AG09319 (cell line): ENCODE measurements at regions not wholly inside any gene's neighbourhood (a gene's known extent, or its start where the extent isn't known, plus 50 kb on each side); places are given as distances from the start of the nearest gene placed in this dataset.

Source experiments
- DNase-seq: peaks from one replicate; pipeline ENCODE4 v3.0.0-alpha.2; 2010; ENCODE audit warnings: low read depth; ENCODE audit errors: extremely low read depth
- TF ChIP-seq, protein P1 (sequence below): IDR thresholded peaks from 2 replicates; pipeline ENCODE4 v1.5.1; 2011; ENCODE audit warnings: low read depth, mild to moderate bottlenecking, inconsistent platforms, low read length, moderate library complexity

- TF ChIP-seq, protein P1, sequence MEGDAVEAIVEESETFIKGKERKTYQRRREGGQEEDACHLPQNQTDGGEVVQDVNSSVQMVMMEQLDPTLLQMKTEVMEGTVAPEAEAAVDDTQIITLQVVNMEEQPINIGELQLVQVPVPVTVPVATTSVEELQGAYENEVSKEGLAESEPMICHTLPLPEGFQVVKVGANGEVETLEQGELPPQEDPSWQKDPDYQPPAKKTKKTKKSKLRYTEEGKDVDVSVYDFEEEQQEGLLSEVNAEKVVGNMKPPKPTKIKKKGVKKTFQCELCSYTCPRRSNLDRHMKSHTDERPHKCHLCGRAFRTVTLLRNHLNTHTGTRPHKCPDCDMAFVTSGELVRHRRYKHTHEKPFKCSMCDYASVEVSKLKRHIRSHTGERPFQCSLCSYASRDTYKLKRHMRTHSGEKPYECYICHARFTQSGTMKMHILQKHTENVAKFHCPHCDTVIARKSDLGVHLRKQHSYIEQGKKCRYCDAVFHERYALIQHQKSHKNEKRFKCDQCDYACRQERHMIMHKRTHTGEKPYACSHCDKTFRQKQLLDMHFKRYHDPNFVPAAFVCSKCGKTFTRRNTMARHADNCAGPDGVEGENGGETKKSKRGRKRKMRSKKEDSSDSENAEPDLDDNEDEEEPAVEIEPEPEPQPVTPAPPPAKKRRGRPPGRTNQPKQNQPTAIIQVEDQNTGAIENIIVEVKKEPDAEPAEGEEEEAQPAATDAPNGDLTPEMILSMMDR = no peak
- no peak for DNase-seq
Measured at GRCh38 chr20:5451643-5452210, 135.0 kb upstream of the PROKR2 start.

DNA sequence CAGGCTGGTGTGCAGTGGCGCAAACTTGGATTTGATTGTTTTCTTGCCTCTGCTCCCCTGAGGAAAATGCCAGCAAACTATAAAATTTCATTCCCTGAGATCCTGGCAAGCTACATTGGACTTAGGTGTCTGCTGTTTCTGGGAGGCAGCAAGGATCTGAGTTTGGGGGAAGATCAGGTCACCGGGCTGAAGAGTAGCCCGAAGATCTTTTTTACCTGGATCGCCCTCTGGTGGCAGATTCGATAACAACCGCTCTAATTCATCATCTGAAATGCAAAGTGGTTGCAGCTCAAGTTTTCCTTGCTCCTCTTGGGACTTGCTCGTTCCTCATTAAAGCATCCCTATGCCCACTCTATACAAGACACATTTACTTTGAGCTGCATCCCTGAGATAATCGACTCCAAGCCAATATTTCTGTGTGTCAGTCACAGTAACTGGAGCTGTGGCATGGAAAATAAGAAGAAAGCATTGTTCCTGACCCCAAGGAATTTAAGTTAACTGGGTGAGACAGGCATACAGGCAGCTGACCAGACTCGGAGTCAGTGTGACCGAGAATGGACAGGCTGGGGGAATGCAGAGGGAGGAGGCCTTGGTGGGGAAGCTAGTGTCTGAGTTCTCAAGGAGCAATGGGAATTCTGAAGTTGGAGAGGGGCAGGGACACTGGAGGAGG lies 131.8 kb upstream of the PROKR2 start:
- TF ChIP-seq, protein P1 = peak; percentile 74
- DNase-seq = no peak

GRCh38 chr20:5447188-5447587 lies 130.4 kb upstream of the PROKR2 start:
- DNase-seq = no peak
- TF ChIP-seq, protein P1 = no peak

DNA sequence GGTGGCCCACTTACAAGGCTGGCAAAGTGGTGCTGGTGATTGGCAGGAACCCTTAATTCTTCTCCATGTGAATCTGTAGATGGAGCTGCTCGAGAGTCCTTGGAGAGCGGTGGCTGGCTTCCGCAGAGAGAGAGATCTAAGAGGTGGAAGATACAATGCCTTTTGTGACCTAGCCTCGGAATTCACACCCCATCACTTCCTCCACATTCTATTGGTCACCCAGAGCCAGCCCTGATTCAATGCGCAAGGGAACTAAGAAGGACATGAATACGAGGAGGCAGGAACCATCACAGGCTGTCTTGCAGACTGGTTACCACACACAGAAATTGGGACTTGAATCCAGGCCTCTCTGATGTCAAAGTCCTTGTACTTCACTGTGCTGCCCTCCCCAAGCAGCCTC lies 128.9 kb upstream of the PROKR2 start:
- DNase-seq = no peak
- TF ChIP-seq, protein P1 = no peak

DNA sequence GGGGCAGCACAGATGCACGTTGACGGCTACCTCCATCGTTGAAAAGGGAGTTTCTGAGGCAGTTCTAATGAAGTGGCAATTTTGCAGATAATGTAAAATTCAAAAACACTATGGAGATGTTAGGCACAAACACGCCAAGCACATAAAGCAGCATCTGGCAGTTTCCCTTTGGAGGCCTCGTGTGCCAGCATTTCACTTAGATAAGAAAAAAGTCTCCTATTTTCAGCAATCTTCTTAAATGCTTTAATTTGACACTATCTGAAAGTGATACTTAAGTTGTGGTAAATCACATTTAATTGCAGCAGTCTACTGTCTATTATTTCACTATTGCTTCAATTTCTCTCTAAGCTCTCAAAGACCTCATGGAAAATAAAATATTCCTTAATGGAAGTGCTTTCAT lies 125.3 kb upstream of the PROKR2 start:
- TF ChIP-seq, protein P1 = no peak
- DNase-seq = no peak

DNA sequence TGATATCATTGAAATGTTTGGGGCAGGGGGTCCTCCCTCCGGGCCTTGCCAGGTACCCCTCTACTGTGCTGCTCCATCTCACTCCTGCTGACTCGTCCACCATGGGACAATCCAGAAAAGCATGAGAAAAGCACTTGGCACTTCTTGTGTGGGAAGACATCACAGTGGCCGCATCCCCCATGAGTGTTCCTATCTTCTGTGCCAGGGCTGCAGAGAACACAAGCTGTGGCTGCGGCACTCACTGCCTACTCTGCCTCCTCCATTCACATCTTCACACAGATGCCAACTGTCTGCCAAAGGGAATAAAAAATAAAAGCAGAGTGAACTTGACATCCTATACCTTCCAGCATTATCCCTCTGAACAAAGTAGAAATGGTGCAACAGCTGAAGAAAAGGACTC lies 117.4 kb upstream of the PROKR2 start:
- DNase-seq = no peak
- TF ChIP-seq, protein P1 = no peak

DNA sequence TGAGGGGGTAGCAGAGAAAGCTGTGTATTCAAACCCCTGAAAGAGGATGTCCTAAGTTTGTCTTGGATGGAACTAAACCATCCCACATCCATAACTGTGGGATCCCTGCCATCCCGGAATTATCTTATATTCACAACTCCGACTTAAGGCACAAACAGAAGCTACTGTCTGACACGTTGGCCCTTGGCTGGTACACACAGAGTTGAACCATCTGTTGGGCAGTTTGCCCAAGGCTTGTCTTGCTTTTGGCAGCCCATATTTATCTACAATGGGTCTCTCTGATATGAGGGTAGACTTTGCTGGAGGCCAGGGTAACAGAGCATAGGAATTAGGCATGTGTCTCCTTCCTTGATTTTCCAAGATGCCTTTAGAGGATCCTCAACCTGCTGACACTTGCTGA lies 116.6 kb upstream of the PROKR2 start:
- TF ChIP-seq, protein P1 = no peak
- DNase-seq = no peak
